ENCODE measurements at regions not wholly inside any gene's neighbourhood (a gene's known extent, or its start where the extent isn't known, plus 50 kb on each side); places are given as distances from the start of the nearest gene placed in this dataset.
A peak's percentile ranks its signal among the peaks of the same experiment; 100 is the strongest.

DNA sequence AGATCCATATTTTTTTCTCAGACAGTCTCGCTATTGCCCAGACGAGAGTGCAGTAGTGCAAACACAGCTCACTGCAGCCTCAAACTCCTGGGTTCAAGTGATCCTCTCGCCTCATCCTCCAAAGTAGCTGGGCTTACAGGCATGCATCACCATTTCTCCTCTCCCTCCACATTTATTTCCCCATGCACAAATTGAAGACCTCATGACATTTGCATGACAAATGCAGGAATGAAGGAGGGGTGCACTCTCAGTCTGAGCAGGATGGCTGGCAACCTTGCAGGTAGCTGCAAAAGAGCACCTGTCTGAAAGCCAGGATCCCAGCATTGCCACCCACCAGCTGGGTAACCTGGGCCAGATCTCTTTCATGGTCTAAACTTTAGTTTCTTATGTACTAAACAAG, 111.2 kb downstream of the SH3TC2 start:
- H4K91ac ChIP-seq (replicated peaks; ENCODE audit: insufficient read length, low read length), result no peak overlapping the region
- no peak overlapping the region for H3K23ac ChIP-seq (ENCODE audit: insufficient read length)
- no peaks in the 10 kb centered on the region for H3K27me3 ChIP-seq (replicated peaks in 1 of 4; ENCODE audit: control insufficient read depth in 3 of 4, extremely low read depth in 1 of 4, insufficient read depth in 3 of 4, low read length in 3 of 4)
- no peak overlapping the region for H2BK120ac ChIP-seq (replicated peaks; ENCODE audit: low read depth, low read length)
- H3K9me3 ChIP-seq (ENCODE audit: insufficient read depth in 2 of 2, low read depth in 1 of 2, low read length in 1 of 2), result no peaks in the 10 kb centered on the region
- no peak overlapping the region for H3K9ac ChIP-seq (replicated peaks in 1 of 4; ENCODE audit: extremely low read depth in 1 of 4, low read depth in 3 of 4, low read length in 3 of 4)
- no peak overlapping the region for H3K56ac ChIP-seq (replicated peaks; ENCODE audit: insufficient read length, low read depth, low read length)
- peaks cover 0 to 14% (median 8%) of the 10 kb centered on the region in 4 experiments; a peak in 5 of 7 replicates for H3K4me1 ChIP-seq (replicated peaks in 1 of 4; ENCODE audit: control insufficient read depth in 3 of 4, insufficient read depth in 4 of 4, low read length in 3 of 4)
- no peak for DNase-seq (ENCODE audit: low read depth in 1 of 2, low spot score in 2 of 2)
- ChIA-PET POLR2A (ENCODE audit: partially characterized antibody) (interaction anchor here (0.6 to 1.2 kb wide), 3 partner anchors 13 to 160 kb away, joined by 3 read pairs; no protein-coding TSS in a partner anchor), CTCF (ENCODE audit: partially characterized antibody) (interaction anchor here (0.6 to 25.4 kb wide), 12 partner anchors 8 to 211 kb away, joined by 3 to 433 read pairs (median 4); no protein-coding TSS in a partner anchor)
- no peak overlapping the region for H4K5ac ChIP-seq (ENCODE audit: insufficient read length, low read depth, low read length)
- H2BK5ac ChIP-seq (ENCODE audit: low read depth, low read length), result no peak overlapping the region
- no peak overlapping the region for H4K8ac ChIP-seq (ENCODE audit: extremely low read depth, insufficient read depth, low read length)
- WGBS, 2 experiments (ENCODE audit: extremely low coverage in 1 of 2, insufficient coverage in 1 of 2, insufficient read length in 1 of 2, insufficient replicate concordance in 2 of 2, low coverage in 1 of 2, low lambda C conversion rate in 2 of 2, missing lambda C conversion rate in 1 of 2), result 80% methylated on average over 3 of the region's 3 CpGs; no CpG with 5 or more reads in 1 of the 2 experiments
- H3K4ac ChIP-seq (replicated peaks; ENCODE audit: insufficient read length, low read depth, low read length), result no peak overlapping the region
- H3K79me1 ChIP-seq (ENCODE audit: low read depth, low read length), result no peaks in the 10 kb centered on the region
- no peak overlapping the region for H2BK20ac ChIP-seq (ENCODE audit: low read length)
- H3K79me2 ChIP-seq (ENCODE audit: control insufficient read depth in 1 of 2, insufficient read depth in 2 of 2, low read length in 2 of 2), result no peaks in the 10 kb centered on the region
- no peaks in the 10 kb centered on the region for H4K20me1 ChIP-seq (replicated peaks in 1 of 2; ENCODE audit: control insufficient read depth in 1 of 2, insufficient read depth in 2 of 2, low read length in 2 of 2)
- no peaks in the 10 kb centered on the region; the same call in 1 of the 2 replicates for H3K23me2 ChIP-seq (ENCODE audit: low read depth, low read length)
- H2BK15ac ChIP-seq (ENCODE audit: low read length), result no peak overlapping the region
- H3K14ac ChIP-seq (ENCODE audit: insufficient read length), result no peak overlapping the region
- H2AK5ac ChIP-seq (ENCODE audit: low read depth, low read length), result no peak overlapping the region
- no peak overlapping the region for H3K4me3 ChIP-seq (ENCODE audit: extremely low read depth in 1 of 4, insufficient read depth in 2 of 4, low read depth in 3 of 4, low read length in 4 of 4)
- FAIRE-seq, result peak; percentile 65
- no peak overlapping the region for H3K18ac ChIP-seq (ENCODE audit: extremely low read depth, low read length)
- H3K27ac ChIP-seq (ENCODE audit: low read depth, low read length), result no peak overlapping the region
- no peak overlapping the region for H2BK12ac ChIP-seq (ENCODE audit: low read depth, low read length)
- no peak overlapping the region for H2AFZ ChIP-seq (ENCODE audit: low read length)
- H3K36me3 ChIP-seq (ENCODE audit: control insufficient read depth in 2 of 4, insufficient read depth in 4 of 4, low read length in 3 of 4), result no peaks in the 10 kb centered on the region
- TF ChIP-seq MAX (IDR thresholded peaks at IDR 0.05) (0 out of 2 replicates have a peak, but pooled peaks have one; percentile 39), E2F6 (IDR thresholded peaks at IDR 0.05) (peak; percentile 56; the same call in 1 of the 2 replicates), EZH2 (IDR thresholded peaks at IDR 0.05; ENCODE audit: low read depth, low read length, severe bottlenecking) (no peak), POU5F1 (IDR thresholded peaks at IDR 0.05; ENCODE audit: low read depth, low read length) (0 out of 2 replicates have a peak, but pooled peaks have one; percentile 45), TEAD4 (IDR thresholded peaks at IDR 0.05; ENCODE audit: low read depth, low read length) (peak; percentile 82), BACH1 (IDR thresholded peaks at IDR 0.05; ENCODE audit: low read length) (no peak)
- H3K4me2 ChIP-seq (ENCODE audit: insufficient read depth in 1 of 2, low read depth in 2 of 2, low read length in 2 of 2), result peak overlapping the region; percentile 28 to 40; a peak in 1 of 4 replicates

Data from H1 (cell line).